ENCODE measurements at regions not wholly inside any gene's neighbourhood (a gene's known extent, or its start where the extent isn't known, plus 50 kb on each side); places are given as distances from the start of the nearest gene placed in this dataset.

DNA sequence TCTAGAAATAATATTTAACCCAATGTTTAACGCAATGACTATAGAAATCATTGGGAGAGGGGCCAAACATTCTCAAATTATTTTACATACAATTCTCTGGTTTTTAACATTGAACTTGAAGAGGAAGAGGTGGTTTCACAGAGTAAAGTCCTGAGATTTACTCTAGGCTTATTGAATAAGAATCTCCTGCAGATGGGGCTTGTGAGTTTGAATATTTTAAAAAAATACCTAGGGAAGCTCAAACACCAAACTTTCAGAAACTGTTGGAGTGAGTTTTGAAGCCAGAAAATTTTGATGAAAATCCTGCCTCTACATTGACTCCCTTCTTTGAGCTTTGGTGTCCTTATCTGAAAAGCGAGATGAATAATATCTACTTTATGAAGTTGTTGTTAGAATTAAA is 906.6 kb downstream of the TUSC7 start:
- H3K4ac ChIP-seq (replicated peaks; ENCODE audit: insufficient read length, low read depth, low read length) = no peak overlapping the region
- H3K23me2 ChIP-seq (ENCODE audit: low read depth, low read length) = no peaks in the 10 kb centered on the region
- no peak overlapping the region for H3K56ac ChIP-seq (replicated peaks; ENCODE audit: insufficient read length, low read depth, low read length)
- no peak overlapping the region for H2BK20ac ChIP-seq (ENCODE audit: low read length)
- no peak overlapping the region for H3K4me2 ChIP-seq (ENCODE audit: insufficient read depth in 1 of 2, low read depth in 2 of 2, low read length in 2 of 2)
- no peak overlapping the region for H2BK12ac ChIP-seq (ENCODE audit: low read depth, low read length)
- no peak overlapping the region for H4K5ac ChIP-seq (ENCODE audit: insufficient read length, low read depth, low read length)
- no peak overlapping the region for H2BK120ac ChIP-seq (replicated peaks; ENCODE audit: low read depth, low read length)
- CTCF ChIA-PET (ENCODE audit: partially characterized antibody) = interaction anchor here (1.0 to 1.8 kb wide), 2 partner anchors 9 to 10 kb away, joined by 5 to 6 read pairs; no protein-coding TSS in a partner anchor
- H2AK5ac ChIP-seq (ENCODE audit: low read depth, low read length) = no peak overlapping the region
- H3K27ac ChIP-seq (ENCODE audit: low read depth, low read length) = no peak overlapping the region
- H3K14ac ChIP-seq (ENCODE audit: insufficient read length) = no peak overlapping the region
- H3K36me3 ChIP-seq (ENCODE audit: control insufficient read depth in 2 of 4, insufficient read depth in 4 of 4, low read length in 3 of 4) = no peaks in the 10 kb centered on the region
- FAIRE-seq (no peak), DNase-seq (ENCODE audit: low read depth in 1 of 2, low spot score in 2 of 2) (no peak)
- H3K9ac ChIP-seq (replicated peaks in 1 of 4; ENCODE audit: extremely low read depth in 1 of 4, low read depth in 3 of 4, low read length in 3 of 4) = no peak overlapping the region
- no peak overlapping the region for H3K4me3 ChIP-seq (ENCODE audit: extremely low read depth in 1 of 4, insufficient read depth in 2 of 4, low read depth in 3 of 4, low read length in 4 of 4)
- TF ChIP-seq MAFK (IDR thresholded peaks at IDR 0.05; ENCODE audit: low read depth, low read length) (no peak), HDAC6 (IDR thresholded peaks at IDR 0.05; ENCODE audit: low read depth, low read length) (no peak), HDAC2 (IDR thresholded peaks at IDR 0.05; ENCODE audit: borderline replicate concordance in 1 of 2, low read depth in 2 of 2, low read length in 2 of 2) (no peak), JUN (IDR thresholded peaks at IDR 0.05; ENCODE audit: low read depth, low read length) (no peak), RFX5 (IDR thresholded peaks at IDR 0.05; ENCODE audit: borderline replicate concordance, low read depth, low read length) (no peak), SIN3A (conservative IDR thresholded peaks at IDR 0.05 in 1 of 2, IDR thresholded peaks at IDR 0.05 in 1 of 2; ENCODE audit: low read depth in 1 of 2, low read length in 2 of 2) (no peak), USF2 (IDR thresholded peaks at IDR 0.05; ENCODE audit: low read length) (no peak), NANOG (IDR thresholded peaks at IDR 0.05; ENCODE audit: insufficient read depth, low read depth, low read length, poor library complexity, severe bottlenecking) (no peak), SP2 (IDR thresholded peaks at IDR 0.05; ENCODE audit: low read length) (no peak), ATF3 (IDR thresholded peaks at IDR 0.05; ENCODE audit: insufficient read depth, low read depth, low read length) (no peak)
- H3K79me2 ChIP-seq (ENCODE audit: control insufficient read depth in 1 of 2, insufficient read depth in 2 of 2, low read length in 2 of 2) = no peaks in the 10 kb centered on the region
- no peak overlapping the region for H3K23ac ChIP-seq (ENCODE audit: insufficient read length)
- no peak overlapping the region for H4K8ac ChIP-seq (ENCODE audit: extremely low read depth, insufficient read depth, low read length)
- H2BK15ac ChIP-seq (ENCODE audit: low read length) = no peak overlapping the region
- H3K9me3 ChIP-seq (ENCODE audit: insufficient read depth in 2 of 2, low read depth in 1 of 2, low read length in 1 of 2) = no peaks in the 10 kb centered on the region
- H3K4me1 ChIP-seq (replicated peaks in 1 of 4; ENCODE audit: control insufficient read depth in 3 of 4, insufficient read depth in 4 of 4, low read length in 3 of 4) = no peaks in the 10 kb centered on the region
- no peaks in the 10 kb centered on the region for H3K79me1 ChIP-seq (ENCODE audit: low read depth, low read length)
- H3K18ac ChIP-seq (ENCODE audit: extremely low read depth, low read length) = no peak overlapping the region
- H2BK5ac ChIP-seq (ENCODE audit: low read depth, low read length) = no peak overlapping the region
- H4K91ac ChIP-seq (replicated peaks; ENCODE audit: insufficient read length, low read length) = no peak overlapping the region
- POLR2A ChIA-PET (ENCODE audit: partially characterized antibody) = no interaction called here
- no peak overlapping the region for H2AFZ ChIP-seq (ENCODE audit: low read length)
- H3K27me3 ChIP-seq (replicated peaks in 1 of 4; ENCODE audit: control insufficient read depth in 3 of 4, extremely low read depth in 1 of 4, insufficient read depth in 3 of 4, low read length in 3 of 4) = no peaks in the 10 kb centered on the region
- WGBS, 2 experiments (ENCODE audit: extremely low coverage in 1 of 2, insufficient coverage in 1 of 2, insufficient read length in 1 of 2, insufficient replicate concordance in 2 of 2, low coverage in 1 of 2, low lambda C conversion rate in 2 of 2, missing lambda C conversion rate in 1 of 2) = 88% methylated on average over 2 of the region's 2 CpGs; no CpG with 5 or more reads in 1 of the 2 experiments
- no peaks in the 10 kb centered on the region for H4K20me1 ChIP-seq (replicated peaks in 1 of 2; ENCODE audit: control insufficient read depth in 1 of 2, insufficient read depth in 2 of 2, low read length in 2 of 2)
